DOHH2 (cell line): ENCODE measurements at regions not wholly inside any gene's neighbourhood (a gene's known extent, or its start where the extent isn't known, plus 50 kb on each side); places are given as distances from the start of the nearest gene placed in this dataset.

Experiments
- H3F3A ChIP-seq: fragments of 200-600 bp; sonication (generic), shearing (Covaris generic); 2 replicates; pipeline ENCODE4 v1.6.0; 2016; ENCODE audit warnings: antibody characterized with exemption, mild to moderate bottlenecking; ENCODE audit not compliant: control insufficient read depth, insufficient read depth
- H3K27ac ChIP-seq: fragments of 200-600 bp; sonication (generic); 2 replicates; pipeline ENCODE4 v1.5.1; 2014; ENCODE audit warnings: low read depth, mild to moderate bottlenecking, low read length, moderate library complexity
- H3K27me3 ChIP-seq: fragments of 200-600 bp; sonication (generic); 2 replicates; pipeline ENCODE4 v1.6.1; 2014; ENCODE audit warnings: mild to moderate bottlenecking, low read length, mixed read lengths; ENCODE audit not compliant: control insufficient read depth
- H3K36me3 ChIP-seq: fragments of 200-600 bp; sonication (generic); 2 replicates; pipeline ENCODE4 v1.6.1; 2014; ENCODE audit warnings: mild to moderate bottlenecking, low read length, moderate library complexity, mixed read lengths; ENCODE audit not compliant: control insufficient read depth
- H3K4me1 ChIP-seq: fragments of 200-600 bp; sonication (generic); 2 replicates; pipeline ENCODE4 v1.6.1; 2014; ENCODE audit warnings: mild to moderate bottlenecking, low read length, mixed read lengths; ENCODE audit not compliant: control insufficient read depth
- H3K4me2 ChIP-seq: fragments of 200-600 bp; sonication (generic); 2 replicates; pipeline ENCODE4 v1.6.0; 2014; ENCODE audit warnings: mild to moderate bottlenecking, low read length, moderate library complexity
- H3K4me3 ChIP-seq: fragments of 200-600 bp; sonication (generic); 2 replicates; pipeline ENCODE4 v1.5.1; 2014; ENCODE audit warnings: mild to moderate bottlenecking, low read length, mixed read lengths
- H3K79me2 ChIP-seq: fragments of 200-600 bp; sonication (generic); 2 replicates; pipeline ENCODE4 v1.6.1; 2014; ENCODE audit warnings: mild to moderate bottlenecking, low read length, mixed read lengths; ENCODE audit not compliant: control insufficient read depth
- H3K9me2 ChIP-seq: fragments of 200-600 bp; sonication (generic); replicated peaks from 2 replicates; pipeline ENCODE4 v1.6.1; 2014; ENCODE audit warnings: mild to moderate bottlenecking, low read length, mixed read lengths; ENCODE audit not compliant: control insufficient read depth
- H3K9me3 ChIP-seq: fragments of 200-600 bp; sonication (generic); 2 replicates; pipeline ENCODE4 v1.6.1; 2014; ENCODE audit warnings: antibody characterized with exemption, low read length, mixed read lengths; ENCODE audit not compliant: control insufficient read depth, insufficient read depth
- H4K20me1 ChIP-seq: fragments of 200-600 bp; sonication (generic); 2 replicates; pipeline ENCODE4 v1.6.0; 2014; ENCODE audit warnings: low read depth, mild to moderate bottlenecking, antibody characterized with exemption, low read length, moderate library complexity; ENCODE audit not compliant: control insufficient read depth, insufficient read depth
- EZH2phosphoT487 ChIP-seq: fragments of 200-600 bp; sonication (generic); IDR thresholded peaks from 2 replicates; pipeline ENCODE4 v1.6.1; 2017; ENCODE audit warnings: borderline replicate concordance, mild to moderate bottlenecking, antibody characterized with exemption, low read length, moderate library complexity, mixed read lengths
- TF ChIP-seq, protein P1 (sequence below): fragments of 200-600 bp; sonication (generic); IDR thresholded peaks from one replicate; pipeline ENCODE4 v1.5.1; 2014; ENCODE audit warnings: antibody characterized with exemption, mild to moderate bottlenecking, low read depth, low read length; ENCODE audit not compliant: poor library complexity, severe bottlenecking

DNA sequence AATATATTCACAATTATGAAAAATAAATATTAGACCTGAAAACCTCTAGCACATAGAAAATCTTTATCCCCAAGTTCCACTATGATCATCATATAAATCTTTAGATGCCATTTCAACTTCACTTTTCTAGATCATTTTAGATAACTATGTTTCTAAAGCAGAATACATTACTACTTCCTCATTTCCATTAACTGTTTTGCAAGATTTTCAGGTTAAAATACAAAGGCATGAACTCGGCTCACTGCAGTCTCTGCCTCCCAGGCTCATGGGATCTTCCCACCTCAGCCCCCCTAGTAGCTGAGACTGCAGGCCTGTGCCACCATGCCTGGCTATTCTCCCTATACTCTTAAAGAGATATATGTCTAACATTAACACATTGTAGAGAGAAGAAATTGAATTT lies 1365.9 kb upstream of the AGA start:
- Histone ChIP-seq H3K4me1 (no peaks in the 10 kb centered on the region), H3F3A (no peaks in the 10 kb centered on the region), H3K36me3 (no peaks in the 10 kb centered on the region), H3K4me2 (no peak overlapping the region), H4K20me1 (no peaks in the 10 kb centered on the region), H3K9me2 (no peaks in the 10 kb centered on the region), H3K4me3 (no peak overlapping the region), H3K79me2 (no peaks in the 10 kb centered on the region), H3K27ac (no peak overlapping the region), H3K9me3 (no peaks in the 10 kb centered on the region), H3K27me3 (no peaks in the 10 kb centered on the region)
- TF ChIP-seq EZH2phosphoT487, result no peak
- TF ChIP-seq, protein P1, sequence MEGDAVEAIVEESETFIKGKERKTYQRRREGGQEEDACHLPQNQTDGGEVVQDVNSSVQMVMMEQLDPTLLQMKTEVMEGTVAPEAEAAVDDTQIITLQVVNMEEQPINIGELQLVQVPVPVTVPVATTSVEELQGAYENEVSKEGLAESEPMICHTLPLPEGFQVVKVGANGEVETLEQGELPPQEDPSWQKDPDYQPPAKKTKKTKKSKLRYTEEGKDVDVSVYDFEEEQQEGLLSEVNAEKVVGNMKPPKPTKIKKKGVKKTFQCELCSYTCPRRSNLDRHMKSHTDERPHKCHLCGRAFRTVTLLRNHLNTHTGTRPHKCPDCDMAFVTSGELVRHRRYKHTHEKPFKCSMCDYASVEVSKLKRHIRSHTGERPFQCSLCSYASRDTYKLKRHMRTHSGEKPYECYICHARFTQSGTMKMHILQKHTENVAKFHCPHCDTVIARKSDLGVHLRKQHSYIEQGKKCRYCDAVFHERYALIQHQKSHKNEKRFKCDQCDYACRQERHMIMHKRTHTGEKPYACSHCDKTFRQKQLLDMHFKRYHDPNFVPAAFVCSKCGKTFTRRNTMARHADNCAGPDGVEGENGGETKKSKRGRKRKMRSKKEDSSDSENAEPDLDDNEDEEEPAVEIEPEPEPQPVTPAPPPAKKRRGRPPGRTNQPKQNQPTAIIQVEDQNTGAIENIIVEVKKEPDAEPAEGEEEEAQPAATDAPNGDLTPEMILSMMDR, result no peak

- TF ChIP-seq, protein P1, result no peak
- no peak for TF ChIP-seq EZH2phosphoT487
- H3K9me2 ChIP-seq, result no peaks in the 10 kb centered on the region
- no peaks in the 10 kb centered on the region for H3K27me3 ChIP-seq
Observed at GRCh38 chr4:178809921-178810320, 1367.7 kb upstream of the AGA start.

DNA sequence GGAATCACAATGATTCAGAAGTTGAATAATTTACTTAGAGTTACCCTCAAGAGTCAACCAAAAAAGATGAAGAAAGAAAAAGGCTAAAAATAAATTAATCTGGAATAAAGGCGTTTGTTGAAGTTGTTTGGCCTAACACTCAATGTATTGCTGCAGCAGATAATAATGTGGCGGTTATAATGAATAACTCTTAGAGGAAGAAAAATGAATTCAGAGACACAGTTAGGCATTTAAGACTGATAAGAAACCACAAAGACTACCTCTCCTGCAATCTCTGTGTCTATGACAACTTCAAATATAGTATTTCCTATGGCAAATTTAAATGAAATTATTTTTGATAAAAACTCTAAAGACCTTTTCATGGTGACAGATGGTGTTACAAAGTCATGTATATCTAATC lies 1369.1 kb upstream of the AGA start:
- Histone ChIP-seq H3K4me3 (no peak overlapping the region), H3F3A (no peaks in the 10 kb centered on the region), H3K4me2 (no peak overlapping the region), H3K4me1 (no peaks in the 10 kb centered on the region), H3K27me3 (no peaks in the 10 kb centered on the region), H3K27ac (no peak overlapping the region), H4K20me1 (no peaks in the 10 kb centered on the region), H3K9me2 (no peaks in the 10 kb centered on the region), H3K79me2 (no peaks in the 10 kb centered on the region), H3K9me3 (no peaks in the 10 kb centered on the region), H3K36me3 (no peaks in the 10 kb centered on the region)
- TF ChIP-seq EZH2phosphoT487, result no peak
- TF ChIP-seq, protein P1, result no peak

More at GRCh38 chr4:178809921-178810320, 1367.7 kb upstream of the AGA start:
- no peak overlapping the region for H3K27ac ChIP-seq
- no peak overlapping the region for H3K4me3 ChIP-seq
- no peaks in the 10 kb centered on the region for H3K79me2 ChIP-seq
- H3K4me2 ChIP-seq, result no peak overlapping the region
- H3K36me3 ChIP-seq, result no peaks in the 10 kb centered on the region
- H3K9me3 ChIP-seq, result no peaks in the 10 kb centered on the region
- no peaks in the 10 kb centered on the region for H3F3A ChIP-seq
- H4K20me1 ChIP-seq, result no peaks in the 10 kb centered on the region
- H3K4me1 ChIP-seq, result no peaks in the 10 kb centered on the region

GRCh38 chr4:178812866-178813265 lies 1370.6 kb upstream of the AGA start:
- no peak overlapping the region for H3K27ac ChIP-seq
- H3K27me3 ChIP-seq, result no peaks in the 10 kb centered on the region
- no peaks in the 10 kb centered on the region for H3F3A ChIP-seq
- no peak overlapping the region for H3K4me2 ChIP-seq
- no peaks in the 10 kb centered on the region for H3K79me2 ChIP-seq
- no peaks in the 10 kb centered on the region for H3K36me3 ChIP-seq
- H4K20me1 ChIP-seq, result no peaks in the 10 kb centered on the region
- no peaks in the 10 kb centered on the region for H3K4me1 ChIP-seq
- no peaks in the 10 kb centered on the region for H3K9me2 ChIP-seq
- no peaks in the 10 kb centered on the region for H3K9me3 ChIP-seq
- TF ChIP-seq EZH2phosphoT487, result no peak
- TF ChIP-seq, protein P1, result no peak
- H3K4me3 ChIP-seq, result no peak overlapping the region
